Stimulated activated naive CD8-positive, alpha-beta T cell treated with anti-CD3 and anti-CD28 coated beads, Interleukin-15, amount 100 ng/mL, for 72 hours (primary cell): ENCODE measurements at regions not wholly inside any gene's neighbourhood (a gene's known extent, or its start where the extent isn't known, plus 50 kb on each side); places are given as distances from the start of the nearest gene placed in this dataset.

ENCODE experiments used
- ATAC-seq: fragments of 150-1000 bp; cut with Tn5 transposase; 2 replicates; pipeline ENCODE4 v1.10.0; 2021; ENCODE audit warnings: mild to moderate bottlenecking, moderate library complexity
- DNase-seq, 2 donors: peaks; one replicate each; pipeline ENCODE4 v3.0.0; 2021 to 2022
- H3K27ac Mint-ChIP-seq, 2 donors: one replicate each; pipeline ENCODE4 v1.8.0; 2022; ENCODE audit warnings: mild to moderate bottlenecking in 2 of 2, mixed read lengths in 2 of 2, moderate library complexity in 2 of 2
- H3K27me3 Mint-ChIP-seq: one replicate; pipeline ENCODE4 v1.8.0; 2022; ENCODE audit warnings: mixed read lengths
- H3K4me1 Mint-ChIP-seq: one replicate; pipeline ENCODE4 v1.8.0; 2022; ENCODE audit warnings: mild to moderate bottlenecking, mixed read lengths
- H3K4me3 Mint-ChIP-seq, 2 donors: one replicate each; pipeline ENCODE4 v1.8.0; 2022; ENCODE audit warnings: mild to moderate bottlenecking in 2 of 2, mixed read lengths in 2 of 2, moderate library complexity in 1 of 2
- H3K9me3 Mint-ChIP-seq, 2 donors: one replicate each; pipeline ENCODE4 v1.8.0; 2022; ENCODE audit warnings: mixed read lengths in 2 of 2

- H3K27ac Mint-ChIP-seq: no peak overlapping the region
- no peak overlapping the region for H3K4me3 Mint-ChIP-seq
- H3K4me1 Mint-ChIP-seq: peaks cover 5% of the 10 kb centered on the region
- DNase-seq: no peak
- peaks cover 48% of the 10 kb centered on the region for H3K27me3 Mint-ChIP-seq
- no peak for ATAC-seq
- no peaks in the 10 kb centered on the region for H3K9me3 Mint-ChIP-seq
Measured at GRCh38 chr4:3829211-3829955, 63.2 kb downstream of the ADRA2C start.

- no peak overlapping the region for H3K4me3 Mint-ChIP-seq
- H3K27ac Mint-ChIP-seq: no peak overlapping the region
- no peaks in the 10 kb centered on the region for H3K9me3 Mint-ChIP-seq
- ATAC-seq: no peak
- peaks cover 11% of the 10 kb centered on the region for H3K4me1 Mint-ChIP-seq
- H3K27me3 Mint-ChIP-seq: peaks cover 56% of the 10 kb centered on the region
- DNase-seq: no peak
Measured at GRCh38 chr4:3829956-3830773, 64.0 kb downstream of the ADRA2C start.

GRCh38 chr4:3830774-3831528 lies 64.8 kb downstream of the ADRA2C start:
- H3K27ac Mint-ChIP-seq: no peak overlapping the region
- no peaks in the 10 kb centered on the region for H3K9me3 Mint-ChIP-seq
- peaks cover 11% of the 10 kb centered on the region for H3K4me1 Mint-ChIP-seq
- H3K4me3 Mint-ChIP-seq: no peak overlapping the region
- DNase-seq (no peak), ATAC-seq (peak; percentile 16)
- H3K27me3 Mint-ChIP-seq: peaks cover 64% of the 10 kb centered on the region

GRCh38 chr4:3831529-3832150 lies 65.5 kb downstream of the ADRA2C start:
- Mint-ChIP-seq H3K4me3 (no peak overlapping the region), H3K27ac (no peak overlapping the region), H3K9me3 (peaks cover 0 to under 1% of the 10 kb centered on the region in 2 donors), H3K27me3 (peaks cover 71% of the 10 kb centered on the region), H3K4me1 (peaks cover 11% of the 10 kb centered on the region)
- no peak for DNase-seq
- ATAC-seq: no peak

GRCh38 chr4:3832536-3833220 lies 66.5 kb downstream of the ADRA2C start:
- Mint-ChIP-seq H3K4me3 (no peak overlapping the region), H3K27me3 (peaks cover 79% of the 10 kb centered on the region), H3K4me1 (peaks cover 11% of the 10 kb centered on the region), H3K9me3 (peaks cover 0 to 9% of the 10 kb centered on the region in 2 donors), H3K27ac (no peak overlapping the region)
- no peak for DNase-seq
- no peak for ATAC-seq

GRCh38 chr4:3833326-3833989 lies 67.3 kb downstream of the ADRA2C start:
- ATAC-seq: no peak
- Mint-ChIP-seq H3K9me3 (peaks cover 0 to 9% of the 10 kb centered on the region in 2 donors), H3K27me3 (peaks cover 79% of the 10 kb centered on the region), H3K4me3 (no peak overlapping the region), H3K27ac (no peak overlapping the region), H3K4me1 (peaks cover 11% of the 10 kb centered on the region)
- no peak for DNase-seq

GRCh38 chr4:3834186-3834662 lies 68.0 kb downstream of the ADRA2C start:
- Mint-ChIP-seq H3K4me1 (peaks cover 11% of the 10 kb centered on the region), H3K27ac (no peak overlapping the region), H3K27me3 (peaks cover 76% of the 10 kb centered on the region), H3K9me3 (peaks cover 0 to 9% of the 10 kb centered on the region in 2 donors), H3K4me3 (no peak overlapping the region)
- no peak for ATAC-seq
- DNase-seq: no peak

- Mint-ChIP-seq H3K4me3 (no peak overlapping the region), H3K4me1 (peaks cover 11% of the 10 kb centered on the region), H3K9me3 (peaks cover 0 to 9% of the 10 kb centered on the region in 2 donors), H3K27ac (no peak overlapping the region), H3K27me3 (peaks cover 70% of the 10 kb centered on the region)
- ATAC-seq: no peak
- no peak for DNase-seq
Measured at GRCh38 chr4:3834663-3835521, 68.7 kb downstream of the ADRA2C start.

- Mint-ChIP-seq H3K4me1 (peaks cover 11% of the 10 kb centered on the region), H3K27me3 (peaks cover 61% of the 10 kb centered on the region), H3K9me3 (peaks cover 0 to 9% of the 10 kb centered on the region in 2 donors), H3K27ac (no peak overlapping the region), H3K4me3 (no peak overlapping the region)
- DNase-seq: no peak
- no peak for ATAC-seq
Measured at GRCh38 chr4:3835527-3836405, 69.6 kb downstream of the ADRA2C start.

- Mint-ChIP-seq H3K9me3 (peaks cover 0 to 9% of the 10 kb centered on the region in 2 donors), H3K27me3 (peaks cover 61% of the 10 kb centered on the region), H3K4me1 (peaks cover 11% of the 10 kb centered on the region), H3K27ac (no peak overlapping the region), H3K4me3 (no peak overlapping the region)
- ATAC-seq (no peak), DNase-seq (no peak)
Measured at GRCh38 chr4:3836406-3836755, 70.2 kb downstream of the ADRA2C start.

GRCh38 chr4:3836756-3837601 lies 70.8 kb downstream of the ADRA2C start:
- Mint-ChIP-seq H3K4me1 (peaks cover 11% of the 10 kb centered on the region), H3K9me3 (peaks cover 0 to 9% of the 10 kb centered on the region in 2 donors), H3K4me3 (no peak overlapping the region), H3K27me3 (peaks cover 55% of the 10 kb centered on the region), H3K27ac (peak overlapping the region in 1 of 2 donors; percentile 30)
- ATAC-seq (no peak), DNase-seq (no peak)
